ENCODE measurements at regions not wholly inside any gene's neighbourhood (a gene's known extent, or its start where the extent isn't known, plus 50 kb on each side); places are given as distances from the start of the nearest gene placed in this dataset.

DNA sequence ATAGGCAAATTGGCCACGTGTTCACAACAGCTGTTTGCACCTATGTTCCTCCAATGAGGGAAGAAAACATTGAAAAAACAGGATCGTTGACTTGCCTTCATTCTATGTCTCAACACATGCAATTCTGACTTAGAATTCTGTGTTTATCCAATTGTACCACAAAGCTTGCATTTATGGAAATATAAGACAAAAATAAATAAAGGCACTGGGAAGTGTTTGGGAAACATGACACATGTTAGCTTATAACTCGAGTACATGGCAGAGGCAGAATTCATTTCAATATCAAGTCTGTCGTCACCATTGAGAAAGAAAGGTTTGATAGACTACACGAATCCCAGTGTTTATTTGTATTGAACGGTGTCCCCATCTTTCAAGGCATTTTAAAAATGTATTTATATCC lies 291.2 kb downstream of the AHR start:
- no peaks in the 10 kb centered on the region for H3K36me3 Mint-ChIP-seq
- H3K27ac ChIP-seq (ENCODE audit: low read depth in 1 of 2, low read length in 2 of 2): no peak overlapping the region
- WGBS (ENCODE audit: insufficient coverage): 86% methylated on average over 2 of the region's 6 CpGs
- H3K4me3 Mint-ChIP-seq: no peak overlapping the region
- no peaks in the 10 kb centered on the region for H3K4me1 ChIP-seq (ENCODE audit: control insufficient read depth in 1 of 2, insufficient read depth in 2 of 2, low read length in 2 of 2)
- H2AFZ ChIP-seq (ENCODE audit: insufficient read depth, low read depth, low read length, poor library complexity, severe bottlenecking): no peak overlapping the region
- H3K4me3 ChIP-seq (replicated peaks in 1 of 3; ENCODE audit: low read depth in 2 of 3, low read length in 3 of 3): no peak overlapping the region
- no peaks in the 10 kb centered on the region for H3K4me1 Mint-ChIP-seq
- H3K9me3 Mint-ChIP-seq: peaks cover 0 to 5% (median 0%) of the 10 kb centered on the region in 7 donors
- H4K20me1 ChIP-seq (ENCODE audit: insufficient read depth, low read length): no peaks in the 10 kb centered on the region
- H3K27me3 Mint-ChIP-seq (ENCODE audit: low read depth in 3 of 3): peaks cover 3 to 6% (median 4%) of the 10 kb centered on the region in 3 donors
- no peaks in the 10 kb centered on the region for H3K79me2 ChIP-seq (ENCODE audit: insufficient read depth, low read length)
- TF ChIP-seq, protein P1, sequence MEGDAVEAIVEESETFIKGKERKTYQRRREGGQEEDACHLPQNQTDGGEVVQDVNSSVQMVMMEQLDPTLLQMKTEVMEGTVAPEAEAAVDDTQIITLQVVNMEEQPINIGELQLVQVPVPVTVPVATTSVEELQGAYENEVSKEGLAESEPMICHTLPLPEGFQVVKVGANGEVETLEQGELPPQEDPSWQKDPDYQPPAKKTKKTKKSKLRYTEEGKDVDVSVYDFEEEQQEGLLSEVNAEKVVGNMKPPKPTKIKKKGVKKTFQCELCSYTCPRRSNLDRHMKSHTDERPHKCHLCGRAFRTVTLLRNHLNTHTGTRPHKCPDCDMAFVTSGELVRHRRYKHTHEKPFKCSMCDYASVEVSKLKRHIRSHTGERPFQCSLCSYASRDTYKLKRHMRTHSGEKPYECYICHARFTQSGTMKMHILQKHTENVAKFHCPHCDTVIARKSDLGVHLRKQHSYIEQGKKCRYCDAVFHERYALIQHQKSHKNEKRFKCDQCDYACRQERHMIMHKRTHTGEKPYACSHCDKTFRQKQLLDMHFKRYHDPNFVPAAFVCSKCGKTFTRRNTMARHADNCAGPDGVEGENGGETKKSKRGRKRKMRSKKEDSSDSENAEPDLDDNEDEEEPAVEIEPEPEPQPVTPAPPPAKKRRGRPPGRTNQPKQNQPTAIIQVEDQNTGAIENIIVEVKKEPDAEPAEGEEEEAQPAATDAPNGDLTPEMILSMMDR (IDR thresholded peaks at IDR 0.05): no peak
- no peaks in the 10 kb centered on the region for H3K9me3 ChIP-seq (replicated peaks in 1 of 2; ENCODE audit: control insufficient read depth in 1 of 2, insufficient read depth in 1 of 2, low read length in 2 of 2)
- no peaks in the 10 kb centered on the region for H3K27me3 ChIP-seq (ENCODE audit: control insufficient read depth in 2 of 2, insufficient read depth in 2 of 2, low read length in 2 of 2)
- intact Hi-C loops (cut with micrococcal nuclease): no loop called here
- no peak overlapping the region for H3K9ac ChIP-seq (ENCODE audit: insufficient read depth, low read length, poor library complexity, severe bottlenecking)
- no peak for DNase-seq
- H3K27ac Mint-ChIP-seq: no peak overlapping the region
- H3K36me3 ChIP-seq (replicated peaks in 1 of 2; ENCODE audit: control insufficient read depth in 1 of 2, insufficient read depth in 2 of 2, low read length in 2 of 2): no peaks in the 10 kb centered on the region
- no peak overlapping the region for H3K4me2 ChIP-seq (replicated peaks; ENCODE audit: extremely low read depth, low read length, poor library complexity, severe bottlenecking)

DNA sequence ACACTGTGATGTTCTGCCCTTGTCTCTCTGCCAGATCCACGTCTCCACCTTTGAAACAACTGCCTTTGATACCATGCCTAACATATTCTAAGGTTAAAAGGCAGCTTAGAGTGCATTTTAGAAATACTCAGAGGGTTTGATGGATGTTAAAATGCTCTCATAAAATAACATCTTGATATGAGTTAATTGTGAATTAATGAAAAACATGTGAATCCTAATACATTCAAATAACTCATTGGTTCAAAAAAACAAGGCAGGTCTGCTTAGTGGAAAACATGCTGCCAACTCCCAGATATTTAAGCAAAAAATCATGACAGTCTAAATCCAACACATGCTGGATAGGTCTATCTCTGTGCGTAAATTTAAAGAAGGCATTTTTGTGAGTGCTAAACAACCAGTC lies 291.8 kb downstream of the AHR start:
- TF ChIP-seq, protein P1 (IDR thresholded peaks at IDR 0.05): no peak

More for the DNA sequence above, 291.8 kb downstream of the AHR start:
- Histone ChIP-seq H3K79me2 (ENCODE audit: insufficient read depth, low read length) (no peaks in the 10 kb centered on the region), H3K36me3 (replicated peaks in 1 of 2; ENCODE audit: control insufficient read depth in 1 of 2, insufficient read depth in 2 of 2, low read length in 2 of 2) (no peaks in the 10 kb centered on the region), H2AFZ (ENCODE audit: insufficient read depth, low read depth, low read length, poor library complexity, severe bottlenecking) (no peak overlapping the region), H3K27ac (ENCODE audit: low read depth in 1 of 2, low read length in 2 of 2) (no peak overlapping the region), H3K9me3 (replicated peaks in 1 of 2; ENCODE audit: control insufficient read depth in 1 of 2, insufficient read depth in 1 of 2, low read length in 2 of 2) (no peaks in the 10 kb centered on the region), H4K20me1 (ENCODE audit: insufficient read depth, low read length) (no peaks in the 10 kb centered on the region), H3K9ac (ENCODE audit: insufficient read depth, low read length, poor library complexity, severe bottlenecking) (no peak overlapping the region), H3K4me1 (ENCODE audit: control insufficient read depth in 1 of 2, insufficient read depth in 2 of 2, low read length in 2 of 2) (no peaks in the 10 kb centered on the region), H3K4me2 (replicated peaks; ENCODE audit: extremely low read depth, low read length, poor library complexity, severe bottlenecking) (no peak overlapping the region), H3K4me3 (replicated peaks in 1 of 3; ENCODE audit: low read depth in 2 of 3, low read length in 3 of 3) (no peak overlapping the region), H3K27me3 (ENCODE audit: control insufficient read depth in 2 of 2, insufficient read depth in 2 of 2, low read length in 2 of 2) (no peaks in the 10 kb centered on the region)
- Mint-ChIP-seq H3K27ac (no peak overlapping the region), H3K4me3 (no peak overlapping the region), H3K9me3 (peaks cover 0 to 4% (median 0%) of the 10 kb centered on the region in 7 donors), H3K27me3 (ENCODE audit: low read depth in 3 of 3) (peaks cover 3 to 6% (median 4%) of the 10 kb centered on the region in 3 donors), H3K36me3 (no peaks in the 10 kb centered on the region), H3K4me1 (no peaks in the 10 kb centered on the region)
- intact Hi-C loops (cut with micrococcal nuclease): no loop called here
- no CpG with 5 or more reads among the region's 2 CpGs for WGBS (ENCODE audit: insufficient coverage)
- DNase-seq: no peak

All from CD14-positive monocyte (primary cell).